Transverse colon (tissue), 4 donors: ENCODE measurements at regions not wholly inside any gene's neighbourhood (a gene's known extent, or its start where the extent isn't known, plus 50 kb on each side); places are given as distances from the start of the nearest gene placed in this dataset.

Source experiments
- CTCF ChIP-seq, 5 experiments: fragments of 200-600 bp in 3 of 5; fragments of 450-650 bp in 2 of 5; sonication (generic) in 3 of 5; IDR thresholded peaks; 1 replicate in 2 of 5; 2 replicates in 3 of 5; pipeline ENCODE4 v1.5.1; 2016 to 2017; ENCODE audit warnings: antibody characterized with exemption in 5 of 5, inconsistent platforms in 3 of 5, mild to moderate bottlenecking in 2 of 5, moderate library complexity in 1 of 5
- POLR2AphosphoS5 ChIP-seq, 3 donors: sonication (generic); formaldehyde crosslinking; IDR thresholded peaks; one replicate each; pipeline ENCODE4 v1.6.1; 2016; ENCODE audit warnings: antibody characterized with exemption in 3 of 3

- TF ChIP-seq CTCF (IDR thresholded peaks at IDR 0.05) (peak in 2 of 5 experiments; percentile 29 to 42), POLR2AphosphoS5 (IDR thresholded peaks at IDR 0.05) (no peak)
Observed at GRCh38 chr10:35916791-35917190, 274.7 kb upstream of the FZD8 start.
